Activated CD4-positive, alpha-beta T cell treated with anti-CD3 and anti-CD28 coated beads, Interleukin-2, amount 10 ng/mL, durations not matched to agents 24 days and 14 days (primary cell): ENCODE measurements at regions not wholly inside any gene's neighbourhood (a gene's known extent, or its start where the extent isn't known, plus 50 kb on each side); places are given as distances from the start of the nearest gene placed in this dataset.

Experiments
- DNase-seq: peaks from one replicate; pipeline ENCODE4 v3.0.0; 2022
- H3K27ac Mint-ChIP-seq: one replicate; pipeline ENCODE4 v1.8.0; 2022; ENCODE audit warnings: mild to moderate bottlenecking, mixed read lengths
- H3K27me3 Mint-ChIP-seq: one replicate; pipeline ENCODE4 v1.8.0; 2022; ENCODE audit warnings: mixed read lengths
- H3K36me3 Mint-ChIP-seq: one replicate; pipeline ENCODE4 v1.8.0; 2022; ENCODE audit warnings: low read depth, mild to moderate bottlenecking, mixed read lengths
- H3K4me1 Mint-ChIP-seq: one replicate; pipeline ENCODE4 v1.8.0; 2021; ENCODE audit warnings: mixed read lengths
- H3K4me3 Mint-ChIP-seq: one replicate; pipeline ENCODE4 v1.8.0; 2022; ENCODE audit warnings: mild to moderate bottlenecking, moderate library complexity, mixed read lengths
- H3K9me3 Mint-ChIP-seq: one replicate; pipeline ENCODE4 v1.8.0; 2021; ENCODE audit warnings: mixed read lengths
- intact Hi-C: fragments of 100-400 bp; cut with micrococcal nuclease; formaldehyde crosslinking; loops from one replicate; pipeline ENCODE4 v1.15.1; 2023

GRCh38 chr6:99219788-99220187, 129.7 kb downstream of the FAXC start:
- Mint-ChIP-seq H3K9me3 (no peaks in the 10 kb centered on the region), H3K27me3 (no peaks in the 10 kb centered on the region), H3K36me3 (no peaks in the 10 kb centered on the region), H3K4me3 (no peak overlapping the region), H3K27ac (no peak overlapping the region), H3K4me1 (no peaks in the 10 kb centered on the region)
- intact Hi-C loops: no loop called here
- no peak for DNase-seq

GRCh38 chr6:99216959-99217358, 132.5 kb downstream of the FAXC start:
- no peak overlapping the region for H3K4me3 Mint-ChIP-seq
- H3K4me1 Mint-ChIP-seq: no peaks in the 10 kb centered on the region
- H3K36me3 Mint-ChIP-seq: no peaks in the 10 kb centered on the region
- H3K27me3 Mint-ChIP-seq: no peaks in the 10 kb centered on the region
- no peak for DNase-seq
- H3K27ac Mint-ChIP-seq: no peak overlapping the region
- intact Hi-C loops: no loop called here
- H3K9me3 Mint-ChIP-seq: no peaks in the 10 kb centered on the region

- H3K4me1 Mint-ChIP-seq: no peaks in the 10 kb centered on the region
- no peaks in the 10 kb centered on the region for H3K27me3 Mint-ChIP-seq
- H3K4me3 Mint-ChIP-seq: no peak overlapping the region
- no peak overlapping the region for H3K27ac Mint-ChIP-seq
- intact Hi-C loops: no loop called here
- no peak for DNase-seq
- H3K9me3 Mint-ChIP-seq: no peaks in the 10 kb centered on the region
- no peaks in the 10 kb centered on the region for H3K36me3 Mint-ChIP-seq
Measured at GRCh38 chr6:99195986-99196655, 153.4 kb downstream of the FAXC start.

- Mint-ChIP-seq H3K4me3 (no peak overlapping the region), H3K36me3 (no peaks in the 10 kb centered on the region), H3K4me1 (peaks cover 5% of the 10 kb centered on the region), H3K27ac (no peak overlapping the region), H3K27me3 (no peaks in the 10 kb centered on the region), H3K9me3 (no peaks in the 10 kb centered on the region)
- intact Hi-C loops: no loop called here
- DNase-seq: no peak
Measured at GRCh38 chr6:99192561-99192960, 156.9 kb downstream of the FAXC start.

GRCh38 chr6:99189823-99190721, 159.4 kb downstream of the FAXC start:
- H3K36me3 Mint-ChIP-seq: no peaks in the 10 kb centered on the region
- H3K27me3 Mint-ChIP-seq: no peaks in the 10 kb centered on the region
- H3K4me1 Mint-ChIP-seq: peaks cover 5% of the 10 kb centered on the region
- H3K27ac Mint-ChIP-seq: peak overlapping the region; percentile 10
- no peaks in the 10 kb centered on the region for H3K9me3 Mint-ChIP-seq
- no peak overlapping the region for H3K4me3 Mint-ChIP-seq
- DNase-seq: no peak
- intact Hi-C loops: no loop called here

- Mint-ChIP-seq H3K4me1 (peaks cover 5% of the 10 kb centered on the region), H3K27ac (no peak overlapping the region), H3K4me3 (no peak overlapping the region), H3K36me3 (no peaks in the 10 kb centered on the region), H3K9me3 (no peaks in the 10 kb centered on the region), H3K27me3 (no peaks in the 10 kb centered on the region)
- DNase-seq: no peak
- intact Hi-C loops: no loop called here
Measured at GRCh38 chr6:99187429-99187828, 162.0 kb downstream of the FAXC start.

GRCh38 chr6:99186417-99186816, 163.1 kb downstream of the FAXC start:
- intact Hi-C loops: no loop called here
- Mint-ChIP-seq H3K27ac (no peak overlapping the region), H3K4me1 (peaks cover 5% of the 10 kb centered on the region), H3K36me3 (no peaks in the 10 kb centered on the region), H3K27me3 (no peaks in the 10 kb centered on the region), H3K9me3 (no peaks in the 10 kb centered on the region), H3K4me3 (no peak overlapping the region)
- no peak for DNase-seq

- H3K4me3 Mint-ChIP-seq: no peak overlapping the region
- H3K4me1 Mint-ChIP-seq: peaks cover 5% of the 10 kb centered on the region
- no peak for DNase-seq
- no peaks in the 10 kb centered on the region for H3K9me3 Mint-ChIP-seq
- H3K36me3 Mint-ChIP-seq: no peaks in the 10 kb centered on the region
- no peak overlapping the region for H3K27ac Mint-ChIP-seq
- intact Hi-C loops: no loop called here
- no peaks in the 10 kb centered on the region for H3K27me3 Mint-ChIP-seq
Measured at GRCh38 chr6:99185525-99185924, 163.9 kb downstream of the FAXC start.

GRCh38 chr6:99184696-99185095, 164.8 kb downstream of the FAXC start:
- intact Hi-C loops: no loop called here
- no peaks in the 10 kb centered on the region for H3K4me1 Mint-ChIP-seq
- peaks cover 2% of the 10 kb centered on the region for H3K9me3 Mint-ChIP-seq

GRCh38 chr6:99183066-99183465, 166.4 kb downstream of the FAXC start:
- H3K4me1 Mint-ChIP-seq: no peaks in the 10 kb centered on the region
- no peaks in the 10 kb centered on the region for H3K36me3 Mint-ChIP-seq
- H3K27ac Mint-ChIP-seq: no peak overlapping the region
- peaks cover 3% of the 10 kb centered on the region for H3K9me3 Mint-ChIP-seq
- no peak for DNase-seq
- intact Hi-C loops: no loop called here
- H3K27me3 Mint-ChIP-seq: no peaks in the 10 kb centered on the region
- H3K4me3 Mint-ChIP-seq: no peak overlapping the region

More at GRCh38 chr6:99184696-99185095, 164.8 kb downstream of the FAXC start:
- DNase-seq: no peak
- no peaks in the 10 kb centered on the region for H3K36me3 Mint-ChIP-seq
- H3K27ac Mint-ChIP-seq: no peak overlapping the region
- H3K4me3 Mint-ChIP-seq: no peak overlapping the region
- no peaks in the 10 kb centered on the region for H3K27me3 Mint-ChIP-seq

GRCh38 chr6:99181174-99181573, 168.3 kb downstream of the FAXC start:
- intact Hi-C loops: no loop called here
- no peaks in the 10 kb centered on the region for H3K27me3 Mint-ChIP-seq
- no peak overlapping the region for H3K4me3 Mint-ChIP-seq
- no peak for DNase-seq
- H3K9me3 Mint-ChIP-seq: peaks cover 3% of the 10 kb centered on the region
- no peaks in the 10 kb centered on the region for H3K36me3 Mint-ChIP-seq
- H3K4me1 Mint-ChIP-seq: no peaks in the 10 kb centered on the region
- H3K27ac Mint-ChIP-seq: no peak overlapping the region

GRCh38 chr6:99178168-99178567, 171.3 kb downstream of the FAXC start:
- no peak overlapping the region for H3K27ac Mint-ChIP-seq
- DNase-seq: no peak
- intact Hi-C loops: no loop called here
- no peak overlapping the region for H3K4me3 Mint-ChIP-seq
- H3K36me3 Mint-ChIP-seq: no peaks in the 10 kb centered on the region
- H3K9me3 Mint-ChIP-seq: peaks cover 3% of the 10 kb centered on the region
- H3K27me3 Mint-ChIP-seq: no peaks in the 10 kb centered on the region
- H3K4me1 Mint-ChIP-seq: no peaks in the 10 kb centered on the region

GRCh38 chr6:99177736-99178135, 171.7 kb downstream of the FAXC start:
- Mint-ChIP-seq H3K27me3 (no peaks in the 10 kb centered on the region), H3K27ac (no peak overlapping the region), H3K36me3 (no peaks in the 10 kb centered on the region), H3K4me3 (no peak overlapping the region), H3K4me1 (no peaks in the 10 kb centered on the region), H3K9me3 (peaks cover 3% of the 10 kb centered on the region)
- no peak for DNase-seq
- intact Hi-C loops: no loop called here

GRCh38 chr6:99165838-99166237, 183.6 kb downstream of the FAXC start:
- Mint-ChIP-seq H3K27ac (no peak overlapping the region), H3K27me3 (no peaks in the 10 kb centered on the region), H3K36me3 (no peaks in the 10 kb centered on the region), H3K4me1 (no peaks in the 10 kb centered on the region), H3K4me3 (no peak overlapping the region), H3K9me3 (no peaks in the 10 kb centered on the region)
- no peak for DNase-seq
- intact Hi-C loops: no loop called here
